H1 (cell line): ENCODE measurements at regions not wholly inside any gene's neighbourhood (a gene's known extent, or its start where the extent isn't known, plus 50 kb on each side); places are given as distances from the start of the nearest gene placed in this dataset.

Experiments used
- CTCF ChIA-PET: fragments of 300-600 bp; sonication (Branson Sonifier 250); formaldehyde crosslinking; loops from one replicate; lab custom pipeline; 2021; ENCODE audit not compliant: partially characterized antibody; lab: Charles Lee
- POLR2A ChIA-PET: fragments of 300-600 bp; sonication (Branson Sonifier 250); formaldehyde crosslinking; loops from one replicate; lab custom pipeline; 2021; ENCODE audit warnings: inconsistent platforms; ENCODE audit not compliant: partially characterized antibody; lab: Charles Lee
- DNase-seq, 2 experiments: peaks; one replicate each; pipeline versions ENCODE4 v3.0.0 to v3.0.0-alpha.2; 2010 to 2022; ENCODE audit warnings: low spot score in 2 of 2, low read depth in 1 of 2, mixed read lengths in 1 of 2
- FAIRE-seq: peaks from 2 replicates; lab custom pipeline; 2011; peaks lifted over from hg19 to GRCh38; lab: Jason Lieb, UNC
- H2AFZ ChIP-seq: 2 replicates; pipeline ENCODE4 v1.8.1; 2012; ENCODE audit warnings: low read length, inconsistent platforms
- H2AK5ac ChIP-seq: 2 replicates; pipeline ENCODE4 v1.6.1; 2013; ENCODE audit warnings: low read depth, low read length
- H2BK120ac ChIP-seq: replicated peaks from 2 replicates; pipeline ENCODE3; 2013; ENCODE audit warnings: low read depth, low read length, inconsistent platforms
- H2BK12ac ChIP-seq: 2 replicates; pipeline ENCODE4 v1.6.1; 2013; ENCODE audit warnings: low read depth, low read length
- H2BK15ac ChIP-seq: 2 replicates; pipeline ENCODE4 v1.6.1; 2013; ENCODE audit warnings: low read length
- H2BK20ac ChIP-seq: 2 replicates; pipeline ENCODE4 v1.6.1; 2013; ENCODE audit warnings: low read length
- H2BK5ac ChIP-seq: 2 replicates; pipeline ENCODE4 v1.6.1; 2013; ENCODE audit warnings: low read depth, low read length
- H3K14ac ChIP-seq: 2 replicates; pipeline ENCODE4 v1.6.1; 2013; ENCODE audit warnings: inconsistent platforms; ENCODE audit not compliant: insufficient read length
- H3K18ac ChIP-seq: 2 replicates; pipeline ENCODE4 v1.6.1; 2013; ENCODE audit warnings: low read length; ENCODE audit errors: extremely low read depth
- H3K23ac ChIP-seq: 2 replicates; pipeline ENCODE4 v1.6.1; 2013; ENCODE audit warnings: inconsistent platforms; ENCODE audit not compliant: insufficient read length
- H3K23me2 ChIP-seq: 2 replicates; pipeline ENCODE4 v1.6.1; 2013; ENCODE audit warnings: low read depth, low read length
- H3K27ac ChIP-seq: 2 replicates; pipeline ENCODE4 v1.6.1; 2011; ENCODE audit warnings: low read depth, low read length, inconsistent platforms
- H3K27me3 ChIP-seq, 4 experiments: replicated peaks in 1 of 4; 1 replicate in 1 of 4; 2 replicates in 3 of 4; pipeline versions ENCODE4 v1.6.1 to v1.8.1; 2011 to 2013; ENCODE audit warnings: low read length in 3 of 4, mild to moderate bottlenecking in 3 of 4, inconsistent platforms in 2 of 4, mixed read lengths in 2 of 4, moderate library complexity in 1 of 4; ENCODE audit not compliant: control insufficient read depth in 3 of 4, insufficient read depth in 3 of 4; ENCODE audit errors: extremely low read depth in 1 of 4
- H3K36me3 ChIP-seq, 4 experiments: 2 replicates each; pipeline versions ENCODE4 v1.6.1 to v1.8.1; 2011 to 2013; ENCODE audit warnings: mild to moderate bottlenecking in 4 of 4, low read length in 3 of 4, moderate library complexity in 2 of 4, control low read depth in 1 of 4, inconsistent platforms in 1 of 4; ENCODE audit not compliant: insufficient read depth in 4 of 4, control insufficient read depth in 2 of 4
- H3K4ac ChIP-seq: replicated peaks from 2 replicates; pipeline ENCODE3; 2013; ENCODE audit warnings: low read length, low read depth, mixed read lengths, inconsistent platforms; ENCODE audit not compliant: insufficient read length
- H3K4me1 ChIP-seq, 4 experiments: replicated peaks in 1 of 4; 1 replicate in 1 of 4; 2 replicates in 3 of 4; pipeline versions ENCODE4 v1.6.1 to v1.8.1; 2011 to 2013; ENCODE audit warnings: low read length in 3 of 4, inconsistent platforms in 2 of 4, mixed read lengths in 1 of 4; ENCODE audit not compliant: insufficient read depth in 4 of 4, control insufficient read depth in 3 of 4
- H3K4me2 ChIP-seq, 2 experiments: 2 replicates each; pipeline versions ENCODE4 v1.6.1 to v1.8.1; 2011 to 2013; ENCODE audit warnings: low read depth in 2 of 2, low read length in 2 of 2, control low read depth in 1 of 2, inconsistent platforms in 1 of 2, mild to moderate bottlenecking in 1 of 2; ENCODE audit not compliant: insufficient read depth in 1 of 2
- H3K4me3 ChIP-seq, 4 experiments: fragments of 200-600, 300-600 bp in 1 of 4; sonication (generic), shearing (Covaris generic), sonication (Bioruptor Twin) in 1 of 4; 2 replicates each; pipeline versions ENCODE4 v1.5.1 to v1.8.1; 2011 to 2016; ENCODE audit warnings: low read length in 4 of 4, low read depth in 3 of 4, control low read depth in 2 of 4, inconsistent platforms in 2 of 4, mild to moderate bottlenecking in 2 of 4, mixed read lengths in 1 of 4, moderate library complexity in 1 of 4; ENCODE audit not compliant: insufficient read depth in 2 of 4; ENCODE audit errors: extremely low read depth in 1 of 4
- H3K56ac ChIP-seq: replicated peaks from 2 replicates; pipeline ENCODE3; 2013; ENCODE audit warnings: low read depth, mild to moderate bottlenecking, mixed read lengths, low read length, inconsistent platforms; ENCODE audit not compliant: insufficient read length
- H3K79me1 ChIP-seq: 2 replicates; pipeline ENCODE4 v1.6.1; 2013; ENCODE audit warnings: low read depth, low read length, control low read depth
- H3K79me2 ChIP-seq, 2 experiments: 2 replicates each; pipeline versions ENCODE4 v1.6.1 to v1.8.1; 2012 to 2013; ENCODE audit warnings: low read length in 2 of 2, mild to moderate bottlenecking in 2 of 2, inconsistent platforms in 1 of 2; ENCODE audit not compliant: insufficient read depth in 2 of 2, control insufficient read depth in 1 of 2
- H3K9ac ChIP-seq, 4 experiments: replicated peaks in 1 of 4; 1 replicate in 1 of 4; 2 replicates in 3 of 4; pipeline versions ENCODE4 v1.6.1 to v1.8.1; 2011 to 2013; ENCODE audit warnings: low read depth in 3 of 4, low read length in 3 of 4, control low read depth in 2 of 4, mild to moderate bottlenecking in 2 of 4, moderate library complexity in 2 of 4, inconsistent platforms in 1 of 4; ENCODE audit errors: extremely low read depth in 1 of 4
- H3K9me3 ChIP-seq, 2 experiments: 2 replicates each; pipeline versions ENCODE4 v1.6.1 to v1.8.1; 2012 to 2013; ENCODE audit warnings: mild to moderate bottlenecking in 2 of 2, moderate library complexity in 2 of 2, control low read depth in 1 of 2, inconsistent platforms in 1 of 2, low read depth in 1 of 2, low read length in 1 of 2, mixed read lengths in 1 of 2; ENCODE audit not compliant: insufficient read depth in 2 of 2
- H4K20me1 ChIP-seq, 2 experiments: replicated peaks in 1 of 2; 2 replicates each; pipeline versions ENCODE3 to v1.8.1; 2011 to 2013; ENCODE audit warnings: inconsistent platforms in 2 of 2, low read length in 2 of 2, mild to moderate bottlenecking in 1 of 2; ENCODE audit not compliant: insufficient read depth in 2 of 2, control insufficient read depth in 1 of 2
- H4K5ac ChIP-seq: 2 replicates; pipeline ENCODE4 v1.6.1; 2013; ENCODE audit warnings: low read length, low read depth, mixed read lengths, inconsistent platforms; ENCODE audit not compliant: insufficient read length
- H4K8ac ChIP-seq: 2 replicates; pipeline ENCODE4 v1.8.0; 2013; ENCODE audit warnings: mild to moderate bottlenecking, moderate library complexity, low read length, inconsistent platforms; ENCODE audit not compliant: insufficient read depth; ENCODE audit errors: extremely low read depth
- H4K91ac ChIP-seq: replicated peaks from 2 replicates; pipeline ENCODE3; 2013; ENCODE audit warnings: low read length, mixed read lengths, inconsistent platforms; ENCODE audit not compliant: insufficient read length
- CEBPB ChIP-seq: IDR thresholded peaks from 2 replicates; pipeline ENCODE4 v1.6.1; 2012; ENCODE audit warnings: low read depth, low read length
- CHD2 ChIP-seq: IDR thresholded peaks from 2 replicates; pipeline ENCODE4 v1.6.1; 2012; ENCODE audit warnings: low read length, improper control_type of control experiment
- EP300 ChIP-seq, 2 experiments: IDR thresholded peaks; 1 replicate in 1 of 2; 2 replicates in 1 of 2; pipeline ENCODE4 v1.6.1; 2011 to 2012; ENCODE audit warnings: low read depth in 2 of 2, low read length in 2 of 2, mild to moderate bottlenecking in 2 of 2, borderline replicate concordance in 1 of 2, inconsistent platforms in 1 of 2, moderate library complexity in 1 of 2
- GABPA ChIP-seq: IDR thresholded peaks from 2 replicates; pipeline ENCODE4 v1.6.1; 2011; ENCODE audit warnings: mild to moderate bottlenecking, low read length, moderate library complexity, borderline replicate concordance; ENCODE audit not compliant: insufficient read depth
- GTF2F1 ChIP-seq: IDR thresholded peaks from 2 replicates; pipeline ENCODE4 v1.6.1; 2012; ENCODE audit warnings: low read depth, low read length, improper control_type of control experiment, borderline replicate concordance
- HDAC6 ChIP-seq: IDR thresholded peaks from one replicate; pipeline ENCODE4 v1.7.1; 2012; ENCODE audit warnings: low read depth, mild to moderate bottlenecking, inconsistent platforms, low read length, moderate library complexity
- JUND ChIP-seq: IDR thresholded peaks from 2 replicates; pipeline ENCODE4 v1.6.1; 2011; ENCODE audit warnings: mild to moderate bottlenecking, improper control_type of control experiment, low read length
- KDM1A ChIP-seq: fragments of 200-600, 300-600 bp; sonication (generic); IDR thresholded peaks from 2 replicates; pipeline ENCODE4 v1.7.1; 2016; ENCODE audit warnings: mild to moderate bottlenecking, low read length, borderline replicate concordance
- MAFK ChIP-seq: IDR thresholded peaks from 2 replicates; pipeline ENCODE4 v1.6.1; 2012; ENCODE audit warnings: low read depth, mild to moderate bottlenecking, improper control_type of control experiment, low read length
- RFX5 ChIP-seq: IDR thresholded peaks from 2 replicates; pipeline ENCODE4 v1.6.1; 2011; ENCODE audit warnings: low read depth, low read length, improper control_type of control experiment, borderline replicate concordance
- SIRT6 ChIP-seq: IDR thresholded peaks from one replicate; pipeline ENCODE4 v1.7.1; 2012; ENCODE audit warnings: low read length, inconsistent platforms
- TAF1 ChIP-seq: IDR thresholded peaks from 2 replicates; pipeline ENCODE4 v1.6.1; 2011; ENCODE audit warnings: mild to moderate bottlenecking, low read depth, low read length
- TAF7 ChIP-seq: optimal IDR thresholded peaks from 2 replicates; pipeline ENCODE3; 2011; ENCODE audit warnings: low read depth, mild to moderate bottlenecking, inconsistent platforms, low read length, moderate library complexity, borderline replicate concordance
- USF2 ChIP-seq: IDR thresholded peaks from 2 replicates; pipeline ENCODE4 v1.6.1; 2011; ENCODE audit warnings: low read length, improper control_type of control experiment
- WGBS, 2 experiments: shearing (Covaris generic) in 1 of 2; methylation state at CpG; one replicate each; pipeline versions ENCODE4 v1.1.6 to v1.1.7; 2013 to 2015; ENCODE audit warnings: low lambda C conversion rate in 2 of 2, mixed read lengths in 2 of 2, inconsistent platforms in 1 of 2, low coverage in 1 of 2, missing lambda C conversion rate in 1 of 2; ENCODE audit not compliant: insufficient replicate concordance in 2 of 2, insufficient coverage in 1 of 2, insufficient read length in 1 of 2; ENCODE audit errors: extremely low coverage in 1 of 2, missing lambda C conversion rate in 1 of 2; 5-methylcytosine and 5-hydroxymethylcytosine counted together

GRCh38 chr7:25931156-25931555 is 220.8 kb upstream of the NFE2L3 start:
- 84% methylated on average over 1 of the region's 1 CpG; no CpG with 5 or more reads in 1 of the 2 experiments for WGBS, 2 experiments
- ChIA-PET POLR2A (no interaction called here), CTCF (interaction anchor here (1.1 to 2.5 kb wide), 3 partner anchors 9 to 439 kb away, joined by 3 to 9 read pairs (median 3); no protein-coding TSS in a partner anchor)
- no peak for TF ChIP-seq TAF1
- TF ChIP-seq CHD2, result no peak
- TF ChIP-seq JUND, result no peak
- no peak for TF ChIP-seq EP300 (IDR thresholded peaks at IDR 0.05; ENCODE audit: borderline replicate concordance in 1 of 2, low read depth in 2 of 2, low read length in 2 of 2)
- no peak for TF ChIP-seq CEBPB
- no peak for TF ChIP-seq SIRT6
- no peak for TF ChIP-seq USF2
- TF ChIP-seq HDAC6, result no peak
- TF ChIP-seq MAFK, result no peak
- TF ChIP-seq TAF7, result no peak
- TF ChIP-seq GABPA, result no peak
- no peak for TF ChIP-seq KDM1A
- no peak for TF ChIP-seq RFX5
- TF ChIP-seq GTF2F1, result no peak

More at GRCh38 chr7:25931156-25931555, 220.8 kb upstream of the NFE2L3 start:
- Histone ChIP-seq H4K91ac (no peak overlapping the region), H3K79me2 (no peaks in the 10 kb centered on the region), H3K79me1 (no peaks in the 10 kb centered on the region), H3K56ac (no peak overlapping the region), H3K36me3 (no peaks in the 10 kb centered on the region), H2AFZ (no peak overlapping the region), H3K23ac (no peak overlapping the region), H2BK12ac (no peak overlapping the region), H3K9ac (no peak overlapping the region), H2BK20ac (no peak overlapping the region), H2BK120ac (no peak overlapping the region), H3K18ac (no peak overlapping the region), H3K14ac (no peak overlapping the region), H3K27ac (no peak overlapping the region), H2BK15ac (no peak overlapping the region), H2AK5ac (no peak overlapping the region), H4K8ac (no peak overlapping the region), H3K4ac (no peak overlapping the region), H3K23me2 (no peaks in the 10 kb centered on the region; the same call in 1 of the 2 replicates), H4K20me1 (no peaks in the 10 kb centered on the region), H3K4me1 (peaks cover 0 to 4% (median 0%) of the 10 kb centered on the region in 4 experiments; a peak in 1 of 7 replicates), H3K27me3 (no peaks in the 10 kb centered on the region), H3K9me3 (0 out of 4 replicates have a peak, but pooled peaks cover 0 to 2% of the 10 kb centered on the region in 2 experiments), H4K5ac (no peak overlapping the region), H3K4me2 (no peak overlapping the region), H3K4me3 (no peak overlapping the region), H2BK5ac (no peak overlapping the region)
- FAIRE-seq (no peak), DNase-seq (no peak)
